ENCODE measurements at regions not wholly inside any gene's neighbourhood (a gene's known extent, or its start where the extent isn't known, plus 50 kb on each side); places are given as distances from the start of the nearest gene placed in this dataset.

GRCh38 chr12:67794161-67794560 is 145.6 kb downstream of the DYRK2 start:
- TF ChIP-seq GATA2 (IDR thresholded peaks at IDR 0.05; ENCODE audit: low read depth, low read length) (no peak), GATA3 (IDR thresholded peaks at IDR 0.05; ENCODE audit: low read depth, low read length) (no peak)

Data from SH-SY5Y (cell line).